ENCODE measurements at regions not wholly inside any gene's neighbourhood (a gene's known extent, or its start where the extent isn't known, plus 50 kb on each side); places are given as distances from the start of the nearest gene placed in this dataset.

DNA sequence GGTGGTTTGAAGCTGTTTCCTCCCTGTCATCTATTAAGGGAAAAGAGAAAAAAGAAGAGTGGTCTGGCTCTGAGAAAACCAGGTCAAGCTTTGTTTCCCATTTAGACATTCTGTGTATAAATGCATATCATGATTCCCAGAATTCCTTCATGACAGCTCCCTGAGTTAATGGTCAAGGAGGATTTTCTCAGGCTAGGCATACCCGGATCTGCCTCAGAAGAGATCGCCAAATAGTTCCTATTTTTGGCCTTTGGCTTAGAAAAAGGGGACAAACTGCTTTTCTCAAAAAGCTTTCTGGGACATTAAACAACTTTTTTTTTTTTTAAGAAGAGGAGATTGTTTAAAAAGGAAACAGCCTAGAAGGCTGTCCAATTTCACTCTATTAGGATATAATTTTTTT is 53.5 kb upstream of the PIP4K2A start:
- TF ChIP-seq EP300 (IDR thresholded peaks at IDR 0.05; ENCODE audit: borderline replicate concordance) (no peak), RAD21 (IDR thresholded peaks at IDR 0.05; ENCODE audit: low read depth) (no peak), ZBTB7A (IDR thresholded peaks at IDR 0.05; ENCODE audit: low read depth) (no peak), TCF12 (IDR thresholded peaks at IDR 0.05; ENCODE audit: low read depth) (no peak), CREB1 (IDR thresholded peaks at IDR 0.05; ENCODE audit: low read depth) (no peak), FOXM1 (IDR thresholded peaks at IDR 0.05; ENCODE audit: borderline replicate concordance, low read depth) (no peak), TAF1 (IDR thresholded peaks at IDR 0.05; ENCODE audit: low read depth) (no peak), TEAD4 (IDR thresholded peaks at IDR 0.05) (no peak), EGR1 (IDR thresholded peaks at IDR 0.05) (no peak), YY1 (IDR thresholded peaks at IDR 0.05; ENCODE audit: low read depth) (no peak), NFIC (IDR thresholded peaks at IDR 0.05) (no peak), CEBPB (IDR thresholded peaks at IDR 0.05) (no peak)
- TF ChIP-seq, protein P1, sequence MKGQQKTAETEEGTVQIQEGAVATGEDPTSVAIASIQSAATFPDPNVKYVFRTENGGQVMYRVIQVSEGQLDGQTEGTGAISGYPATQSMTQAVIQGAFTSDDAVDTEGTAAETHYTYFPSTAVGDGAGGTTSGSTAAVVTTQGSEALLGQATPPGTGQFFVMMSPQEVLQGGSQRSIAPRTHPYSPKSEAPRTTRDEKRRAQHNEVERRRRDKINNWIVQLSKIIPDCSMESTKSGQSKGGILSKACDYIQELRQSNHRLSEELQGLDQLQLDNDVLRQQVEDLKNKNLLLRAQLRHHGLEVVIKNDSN (IDR thresholded peaks at IDR 0.05): no peak
- TF ChIP-seq, protein P2, sequence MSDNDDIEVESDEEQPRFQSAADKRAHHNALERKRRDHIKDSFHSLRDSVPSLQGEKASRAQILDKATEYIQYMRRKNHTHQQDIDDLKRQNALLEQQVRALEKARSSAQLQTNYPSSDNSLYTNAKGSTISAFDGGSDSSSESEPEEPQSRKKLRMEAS (IDR thresholded peaks at IDR 0.05): no peak
- TF ChIP-seq, protein P3, sequence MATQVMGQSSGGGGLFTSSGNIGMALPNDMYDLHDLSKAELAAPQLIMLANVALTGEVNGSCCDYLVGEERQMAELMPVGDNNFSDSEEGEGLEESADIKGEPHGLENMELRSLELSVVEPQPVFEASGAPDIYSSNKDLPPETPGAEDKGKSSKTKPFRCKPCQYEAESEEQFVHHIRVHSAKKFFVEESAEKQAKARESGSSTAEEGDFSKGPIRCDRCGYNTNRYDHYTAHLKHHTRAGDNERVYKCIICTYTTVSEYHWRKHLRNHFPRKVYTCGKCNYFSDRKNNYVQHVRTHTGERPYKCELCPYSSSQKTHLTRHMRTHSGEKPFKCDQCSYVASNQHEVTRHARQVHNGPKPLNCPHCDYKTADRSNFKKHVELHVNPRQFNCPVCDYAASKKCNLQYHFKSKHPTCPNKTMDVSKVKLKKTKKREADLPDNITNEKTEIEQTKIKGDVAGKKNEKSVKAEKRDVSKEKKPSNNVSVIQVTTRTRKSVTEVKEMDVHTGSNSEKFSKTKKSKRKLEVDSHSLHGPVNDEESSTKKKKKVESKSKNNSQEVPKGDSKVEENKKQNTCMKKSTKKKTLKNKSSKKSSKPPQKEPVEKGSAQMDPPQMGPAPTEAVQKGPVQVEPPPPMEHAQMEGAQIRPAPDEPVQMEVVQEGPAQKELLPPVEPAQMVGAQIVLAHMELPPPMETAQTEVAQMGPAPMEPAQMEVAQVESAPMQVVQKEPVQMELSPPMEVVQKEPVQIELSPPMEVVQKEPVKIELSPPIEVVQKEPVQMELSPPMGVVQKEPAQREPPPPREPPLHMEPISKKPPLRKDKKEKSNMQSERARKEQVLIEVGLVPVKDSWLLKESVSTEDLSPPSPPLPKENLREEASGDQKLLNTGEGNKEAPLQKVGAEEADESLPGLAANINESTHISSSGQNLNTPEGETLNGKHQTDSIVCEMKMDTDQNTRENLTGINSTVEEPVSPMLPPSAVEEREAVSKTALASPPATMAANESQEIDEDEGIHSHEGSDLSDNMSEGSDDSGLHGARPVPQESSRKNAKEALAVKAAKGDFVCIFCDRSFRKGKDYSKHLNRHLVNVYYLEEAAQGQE (IDR thresholded peaks at IDR 0.05; ENCODE audit: low read depth): no peak

DNA sequence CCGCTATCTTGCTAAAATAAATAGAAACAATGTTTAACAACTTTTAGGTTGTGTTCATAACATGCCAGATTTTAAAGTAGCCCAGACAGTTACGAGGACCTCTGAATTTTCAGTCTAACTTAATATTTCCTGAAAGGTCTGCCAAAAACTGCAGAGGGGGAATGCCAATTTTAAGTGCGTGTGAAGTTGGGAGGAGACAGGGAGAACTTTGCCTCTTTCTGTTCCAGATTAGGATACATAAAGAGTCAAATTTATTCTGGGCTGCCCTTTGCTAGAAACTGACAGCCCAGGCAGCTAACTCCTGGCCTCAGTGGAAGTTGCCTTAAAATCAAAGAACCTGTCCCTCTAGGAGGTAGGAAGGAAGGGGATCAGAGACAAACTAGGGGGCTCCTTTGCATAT is 52.3 kb upstream of the PIP4K2A start:
- TF ChIP-seq TCF12 (IDR thresholded peaks at IDR 0.05; ENCODE audit: low read depth): no peak
- no peak for TF ChIP-seq YY1 (IDR thresholded peaks at IDR 0.05; ENCODE audit: low read depth)
- no peak for TF ChIP-seq EP300 (IDR thresholded peaks at IDR 0.05; ENCODE audit: borderline replicate concordance)
- TF ChIP-seq, protein P2 (IDR thresholded peaks at IDR 0.05): no peak
- no peak for TF ChIP-seq NFIC (IDR thresholded peaks at IDR 0.05)
- TF ChIP-seq CREB1 (IDR thresholded peaks at IDR 0.05; ENCODE audit: low read depth): no peak
- TF ChIP-seq, protein P3 (IDR thresholded peaks at IDR 0.05; ENCODE audit: low read depth): no peak
- no peak for TF ChIP-seq RAD21 (IDR thresholded peaks at IDR 0.05; ENCODE audit: low read depth)
- no peak for TF ChIP-seq FOXM1 (IDR thresholded peaks at IDR 0.05; ENCODE audit: borderline replicate concordance, low read depth)

DNA sequence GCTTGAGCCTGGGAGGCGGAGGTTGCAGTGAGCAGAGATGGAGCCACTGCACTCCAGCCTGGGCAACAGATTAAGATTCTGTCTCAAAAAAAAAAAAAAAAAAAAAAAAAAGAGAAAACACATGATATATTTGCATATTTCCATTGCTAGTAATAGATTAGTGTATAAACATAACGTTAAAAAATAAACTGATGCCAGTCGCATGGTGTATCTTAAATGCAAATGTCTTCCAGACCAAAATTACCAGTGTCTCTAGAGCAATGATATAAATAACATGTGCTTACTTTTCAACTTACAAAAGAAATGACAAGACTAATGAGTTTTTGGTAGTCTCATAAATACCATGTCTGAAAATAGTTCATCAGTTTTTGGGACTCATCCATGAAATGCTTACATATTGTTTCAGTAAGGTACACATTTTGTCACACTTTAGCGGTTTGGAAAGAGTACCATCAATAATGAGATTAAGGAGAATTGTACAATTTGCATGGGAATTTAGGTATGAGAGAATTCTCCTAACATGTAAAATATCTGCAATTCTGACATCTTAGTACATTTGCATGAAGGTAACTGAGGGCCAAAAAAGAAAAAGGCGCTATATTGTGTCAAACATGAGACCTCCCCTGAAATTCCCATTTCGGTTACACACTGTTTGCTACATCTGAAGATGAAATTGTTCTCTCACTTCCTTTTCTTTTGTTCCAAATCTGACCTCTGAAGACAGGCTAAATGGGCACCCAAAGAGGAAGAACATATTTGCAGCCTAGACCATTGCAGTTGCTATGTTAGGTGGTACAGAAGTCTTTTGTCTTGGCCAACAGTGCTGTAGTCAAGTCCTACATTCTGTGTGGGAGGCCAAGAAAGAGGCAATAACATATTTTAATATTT is 51.5 kb upstream of the PIP4K2A start:
- TF ChIP-seq RAD21 (IDR thresholded peaks at IDR 0.05; ENCODE audit: low read depth) (no peak), CREB1 (IDR thresholded peaks at IDR 0.05; ENCODE audit: low read depth) (no peak), CEBPB (IDR thresholded peaks at IDR 0.05) (no peak), YY1 (IDR thresholded peaks at IDR 0.05; ENCODE audit: low read depth) (no peak), FOXM1 (IDR thresholded peaks at IDR 0.05; ENCODE audit: borderline replicate concordance, low read depth) (no peak), NFIC (IDR thresholded peaks at IDR 0.05) (no peak), EP300 (IDR thresholded peaks at IDR 0.05; ENCODE audit: borderline replicate concordance) (no peak), TEAD4 (IDR thresholded peaks at IDR 0.05) (no peak), TAF1 (IDR thresholded peaks at IDR 0.05; ENCODE audit: low read depth) (no peak), EGR1 (IDR thresholded peaks at IDR 0.05) (no peak)
- TF ChIP-seq, protein P2 (IDR thresholded peaks at IDR 0.05): no peak
- TF ChIP-seq, protein P3 (IDR thresholded peaks at IDR 0.05; ENCODE audit: low read depth): no peak
- TF ChIP-seq, protein P1 (IDR thresholded peaks at IDR 0.05): no peak

- TF ChIP-seq YY1 (IDR thresholded peaks at IDR 0.05; ENCODE audit: low read depth) (no peak), FOXM1 (IDR thresholded peaks at IDR 0.05; ENCODE audit: borderline replicate concordance, low read depth) (no peak), TEAD4 (IDR thresholded peaks at IDR 0.05) (no peak), ZBTB7A (IDR thresholded peaks at IDR 0.05; ENCODE audit: low read depth) (no peak), TCF12 (IDR thresholded peaks at IDR 0.05; ENCODE audit: low read depth) (no peak), EGR1 (IDR thresholded peaks at IDR 0.05) (no peak), EP300 (IDR thresholded peaks at IDR 0.05; ENCODE audit: borderline replicate concordance) (no peak), RAD21 (IDR thresholded peaks at IDR 0.05; ENCODE audit: low read depth) (no peak), TAF1 (IDR thresholded peaks at IDR 0.05; ENCODE audit: low read depth) (no peak), NFIC (IDR thresholded peaks at IDR 0.05) (no peak), CREB1 (IDR thresholded peaks at IDR 0.05; ENCODE audit: low read depth) (no peak), CEBPB (IDR thresholded peaks at IDR 0.05) (no peak)
- TF ChIP-seq, protein P2 (IDR thresholded peaks at IDR 0.05): no peak
- TF ChIP-seq, protein P1 (IDR thresholded peaks at IDR 0.05): no peak
Observed at GRCh38 chr10:22764639-22765038, 50.3 kb upstream of the PIP4K2A start.
